ENCODE measurements at regions not wholly inside any gene's neighbourhood (a gene's known extent, or its start where the extent isn't known, plus 50 kb on each side); places are given as distances from the start of the nearest gene placed in this dataset.

- H3K4me1 Mint-ChIP-seq (ENCODE audit: low read depth): no peaks in the 10 kb centered on the region
- intact Hi-C loops (cut with micrococcal nuclease): no loop called here
- H3K27ac Mint-ChIP-seq: no peak overlapping the region
- no peaks in the 10 kb centered on the region for H3K36me3 Mint-ChIP-seq (ENCODE audit: low read depth)
- no peak overlapping the region for H3K4me3 Mint-ChIP-seq
- no peaks in the 10 kb centered on the region for H3K9me3 Mint-ChIP-seq
- H3K27me3 Mint-ChIP-seq: peaks cover 6% of the 10 kb centered on the region
Measured at GRCh38 chr1:30509670-30510069, 213.7 kb downstream of the MATN1 start.

GRCh38 chr1:30508611-30509010 is 214.8 kb downstream of the MATN1 start:
- H3K4me1 Mint-ChIP-seq (ENCODE audit: low read depth): no peaks in the 10 kb centered on the region
- no peaks in the 10 kb centered on the region for H3K36me3 Mint-ChIP-seq (ENCODE audit: low read depth)
- intact Hi-C loops (cut with micrococcal nuclease): no loop called here
- no peak overlapping the region for H3K27ac Mint-ChIP-seq
- no peak overlapping the region for H3K4me3 Mint-ChIP-seq
- peaks cover 6% of the 10 kb centered on the region for H3K27me3 Mint-ChIP-seq
- no peaks in the 10 kb centered on the region for H3K9me3 Mint-ChIP-seq

GRCh38 chr1:30508175-30508448 is 215.3 kb downstream of the MATN1 start:
- Mint-ChIP-seq H3K4me1 (ENCODE audit: low read depth) (no peaks in the 10 kb centered on the region), H3K9me3 (no peaks in the 10 kb centered on the region), H3K4me3 (no peak overlapping the region), H3K27ac (no peak overlapping the region), H3K27me3 (peaks cover 7% of the 10 kb centered on the region), H3K36me3 (ENCODE audit: low read depth) (no peaks in the 10 kb centered on the region)
- intact Hi-C loops (cut with micrococcal nuclease): no loop called here

- Mint-ChIP-seq H3K36me3 (ENCODE audit: low read depth) (no peaks in the 10 kb centered on the region), H3K27me3 (peaks cover 8% of the 10 kb centered on the region), H3K27ac (no peak overlapping the region), H3K4me3 (no peak overlapping the region), H3K4me1 (ENCODE audit: low read depth) (no peaks in the 10 kb centered on the region), H3K9me3 (no peaks in the 10 kb centered on the region)
- intact Hi-C loops (cut with micrococcal nuclease): no loop called here
Measured at GRCh38 chr1:30507401-30508174, 215.8 kb downstream of the MATN1 start.

DNA sequence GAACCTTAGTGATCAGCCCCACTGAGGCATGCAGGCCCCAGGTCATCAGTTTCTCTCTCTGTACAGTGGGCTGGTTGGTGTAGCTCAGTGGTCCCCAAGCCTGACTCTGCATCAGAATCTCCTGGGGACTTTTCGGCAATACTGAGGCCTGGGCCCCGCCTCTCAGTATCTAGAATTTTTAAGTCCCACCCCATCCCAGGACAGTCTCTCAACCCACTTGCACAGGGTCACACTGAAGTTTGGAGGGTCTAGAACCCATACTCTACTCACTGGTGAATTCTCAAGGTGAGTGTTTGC is 216.4 kb downstream of the MATN1 start:
- Mint-ChIP-seq H3K9me3 (no peaks in the 10 kb centered on the region), H3K4me3 (no peak overlapping the region), H3K36me3 (ENCODE audit: low read depth) (no peaks in the 10 kb centered on the region), H3K27me3 (peaks cover 8% of the 10 kb centered on the region), H3K4me1 (ENCODE audit: low read depth) (no peaks in the 10 kb centered on the region), H3K27ac (no peak overlapping the region)
- intact Hi-C loops (cut with micrococcal nuclease): no loop called here

DNA sequence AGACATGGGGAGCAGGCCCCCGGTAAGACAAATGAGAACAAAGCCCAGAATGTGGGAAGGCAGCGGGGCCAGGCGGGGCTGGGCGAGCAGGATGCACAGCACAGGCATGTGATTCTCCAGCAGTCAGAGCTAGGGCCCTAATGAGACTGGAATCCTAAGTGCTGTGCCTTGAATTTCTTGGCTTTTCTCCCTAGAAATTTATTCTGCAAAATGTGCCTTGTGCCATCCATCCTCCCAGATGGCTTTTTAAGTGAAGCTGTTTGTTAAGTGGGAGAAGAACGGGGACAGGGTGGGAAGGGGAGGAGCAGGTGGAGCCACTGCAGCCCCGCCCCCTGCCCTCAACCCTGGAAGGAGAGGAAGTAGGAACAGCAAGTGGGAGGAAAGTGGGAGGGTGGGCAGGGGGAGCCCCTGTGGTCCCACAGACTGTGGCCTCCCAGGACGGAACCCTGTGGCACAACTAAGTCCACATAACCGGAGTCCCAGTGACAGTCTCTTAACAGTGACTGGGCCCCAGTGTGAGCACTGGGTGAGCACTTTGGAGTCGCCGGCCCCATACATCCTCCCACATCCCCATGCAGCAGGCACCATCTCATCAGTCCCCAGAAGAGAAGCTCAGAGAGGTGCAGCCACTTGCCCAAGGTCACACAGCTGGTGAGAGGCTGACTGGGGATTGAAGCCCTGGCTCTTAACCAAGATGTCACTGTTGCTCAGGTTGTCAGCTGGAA is 216.9 kb downstream of the MATN1 start:
- H3K9me3 Mint-ChIP-seq: no peaks in the 10 kb centered on the region
- H3K4me1 Mint-ChIP-seq (ENCODE audit: low read depth): no peaks in the 10 kb centered on the region
- H3K36me3 Mint-ChIP-seq (ENCODE audit: low read depth): no peaks in the 10 kb centered on the region
- peaks cover 8% of the 10 kb centered on the region for H3K27me3 Mint-ChIP-seq
- H3K4me3 Mint-ChIP-seq: no peak overlapping the region
- no peak overlapping the region for H3K27ac Mint-ChIP-seq
- intact Hi-C loops (cut with micrococcal nuclease): no loop called here

GRCh38 chr1:30505853-30506252 is 217.5 kb downstream of the MATN1 start:
- peaks cover 5% of the 10 kb centered on the region for H3K27me3 Mint-ChIP-seq
- no peak overlapping the region for H3K4me3 Mint-ChIP-seq
- H3K4me1 Mint-ChIP-seq (ENCODE audit: low read depth): no peaks in the 10 kb centered on the region
- H3K36me3 Mint-ChIP-seq (ENCODE audit: low read depth): no peaks in the 10 kb centered on the region
- intact Hi-C loops (cut with micrococcal nuclease): no loop called here
- no peaks in the 10 kb centered on the region for H3K9me3 Mint-ChIP-seq
- H3K27ac Mint-ChIP-seq: no peak overlapping the region

DNA sequence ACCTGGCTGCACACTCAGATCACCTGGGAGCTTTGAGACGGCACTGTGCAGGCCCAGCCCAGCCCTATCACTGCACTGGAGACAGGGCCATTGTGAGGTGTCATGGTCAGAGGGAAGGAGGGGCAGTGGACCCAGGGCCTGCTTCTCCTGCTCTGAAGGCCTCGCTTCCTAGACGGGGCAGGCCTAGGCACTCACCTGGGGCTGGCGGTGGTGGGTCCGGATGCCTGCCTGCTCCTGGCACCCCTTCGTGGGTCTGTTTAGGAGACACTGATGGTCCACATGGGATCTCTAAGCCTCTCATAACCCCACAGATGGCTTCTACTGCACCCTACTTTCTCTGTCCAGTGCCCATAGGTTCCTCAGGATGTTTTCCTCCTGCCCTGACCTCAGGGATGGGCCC is 230.9 kb downstream of the MATN1 start:
- Mint-ChIP-seq H3K27me3 (no peaks in the 10 kb centered on the region), H3K27ac (no peak overlapping the region), H3K9me3 (no peaks in the 10 kb centered on the region), H3K4me3 (no peak overlapping the region), H3K4me1 (ENCODE audit: low read depth) (no peaks in the 10 kb centered on the region), H3K36me3 (ENCODE audit: low read depth) (no peaks in the 10 kb centered on the region)
- intact Hi-C loops (cut with micrococcal nuclease): no loop called here

DNA sequence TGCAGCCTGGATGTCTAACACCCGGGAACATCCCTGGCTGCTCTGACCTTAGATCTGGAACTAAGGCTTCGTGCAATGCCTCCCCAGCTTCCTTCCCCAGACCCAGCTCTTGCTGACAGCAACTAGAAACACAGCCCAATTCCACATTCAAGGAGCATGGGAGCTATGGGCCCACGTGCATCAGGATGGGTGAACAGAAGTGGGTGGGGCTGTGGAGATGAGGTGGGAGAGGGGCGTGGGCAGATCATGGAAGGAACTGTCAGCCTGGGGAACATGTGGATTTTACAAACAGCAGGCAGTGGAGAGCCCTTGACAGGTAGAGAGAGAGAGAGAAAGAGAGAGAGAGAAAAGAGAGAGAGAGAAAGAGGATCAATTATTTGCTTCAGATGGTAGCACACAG is 231.6 kb downstream of the MATN1 start:
- H3K4me1 Mint-ChIP-seq (ENCODE audit: low read depth): no peaks in the 10 kb centered on the region
- H3K36me3 Mint-ChIP-seq (ENCODE audit: low read depth): no peaks in the 10 kb centered on the region
- H3K27ac Mint-ChIP-seq: no peak overlapping the region
- intact Hi-C loops (cut with micrococcal nuclease): no loop called here
- H3K4me3 Mint-ChIP-seq: no peak overlapping the region
- H3K9me3 Mint-ChIP-seq: no peaks in the 10 kb centered on the region
- no peaks in the 10 kb centered on the region for H3K27me3 Mint-ChIP-seq

DNA sequence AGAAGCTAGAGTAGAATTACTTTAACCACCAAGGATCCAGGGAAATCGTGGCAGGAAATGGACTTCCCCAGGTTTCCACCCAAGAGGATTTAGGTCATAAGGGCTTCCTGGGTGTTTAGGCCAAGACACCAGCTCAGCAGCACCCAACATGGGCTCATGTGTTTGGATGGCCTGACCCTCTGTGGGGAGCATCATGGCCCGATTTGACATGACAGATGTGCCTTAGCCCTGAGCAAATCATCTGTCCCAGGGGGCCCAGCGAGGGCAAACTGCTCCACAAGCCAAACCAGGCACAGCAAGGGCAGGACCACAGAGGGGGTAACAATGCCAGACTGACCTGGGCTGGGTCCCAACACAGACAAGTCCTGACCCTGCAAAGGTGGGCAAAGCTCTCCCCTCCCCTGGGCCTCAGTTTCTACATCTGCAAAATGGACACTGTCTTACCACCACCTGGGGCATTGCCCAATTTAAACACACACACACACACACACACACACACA is 232.8 kb downstream of the MATN1 start:
- intact Hi-C loops (cut with micrococcal nuclease): no loop called here
- no peaks in the 10 kb centered on the region for H3K27me3 Mint-ChIP-seq
- H3K4me3 Mint-ChIP-seq: no peak overlapping the region
- no peak overlapping the region for H3K27ac Mint-ChIP-seq
- H3K9me3 Mint-ChIP-seq: no peaks in the 10 kb centered on the region
- H3K36me3 Mint-ChIP-seq (ENCODE audit: low read depth): no peaks in the 10 kb centered on the region
- H3K4me1 Mint-ChIP-seq (ENCODE audit: low read depth): no peaks in the 10 kb centered on the region

GRCh38 chr1:30489737-30490389 is 233.5 kb downstream of the MATN1 start:
- Mint-ChIP-seq H3K36me3 (ENCODE audit: low read depth) (no peaks in the 10 kb centered on the region), H3K9me3 (no peaks in the 10 kb centered on the region), H3K4me3 (no peak overlapping the region), H3K27ac (no peak overlapping the region), H3K4me1 (ENCODE audit: low read depth) (no peaks in the 10 kb centered on the region), H3K27me3 (no peaks in the 10 kb centered on the region)
- intact Hi-C loops (cut with micrococcal nuclease): no loop called here

GRCh38 chr1:30488324-30488913 is 235.0 kb downstream of the MATN1 start:
- Mint-ChIP-seq H3K36me3 (ENCODE audit: low read depth) (no peaks in the 10 kb centered on the region), H3K27ac (no peak overlapping the region), H3K4me1 (ENCODE audit: low read depth) (no peaks in the 10 kb centered on the region), H3K4me3 (no peak overlapping the region), H3K27me3 (no peaks in the 10 kb centered on the region), H3K9me3 (peaks cover 7% of the 10 kb centered on the region)
- intact Hi-C loops (cut with micrococcal nuclease): no loop called here

DNA sequence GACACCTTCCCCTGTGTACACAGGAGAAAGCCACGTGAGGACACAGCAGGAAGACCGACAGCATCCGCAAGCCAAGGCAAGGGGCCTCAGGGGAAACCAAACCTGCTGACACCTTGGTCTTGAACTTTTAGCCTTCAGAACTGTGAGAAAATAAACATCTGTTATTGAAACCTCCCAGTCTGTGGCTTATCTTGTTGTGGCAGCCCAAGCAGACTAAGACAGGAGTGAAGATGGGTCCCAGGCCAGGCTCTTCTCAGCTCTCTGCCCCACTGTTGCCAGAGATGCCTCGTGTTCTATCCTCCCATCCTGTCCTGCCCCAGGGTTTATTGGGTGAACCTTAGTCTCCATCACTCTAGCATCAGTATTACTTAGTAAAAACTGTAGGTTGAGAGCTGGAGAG is 236.3 kb downstream of the MATN1 start:
- no peak overlapping the region for H3K4me3 Mint-ChIP-seq
- no peaks in the 10 kb centered on the region for H3K4me1 Mint-ChIP-seq (ENCODE audit: low read depth)
- H3K9me3 Mint-ChIP-seq: peaks cover 21% of the 10 kb centered on the region
- H3K27ac Mint-ChIP-seq: no peak overlapping the region
- intact Hi-C loops (cut with micrococcal nuclease): no loop called here
- H3K36me3 Mint-ChIP-seq (ENCODE audit: low read depth): no peaks in the 10 kb centered on the region
- H3K27me3 Mint-ChIP-seq: no peaks in the 10 kb centered on the region

- H3K9me3 Mint-ChIP-seq: peaks cover 40% of the 10 kb centered on the region
- intact Hi-C loops (cut with micrococcal nuclease): no loop called here
- no peaks in the 10 kb centered on the region for H3K27me3 Mint-ChIP-seq
- H3K4me1 Mint-ChIP-seq (ENCODE audit: low read depth): no peaks in the 10 kb centered on the region
- H3K27ac Mint-ChIP-seq: no peak overlapping the region
- H3K36me3 Mint-ChIP-seq (ENCODE audit: low read depth): no peaks in the 10 kb centered on the region
- H3K4me3 Mint-ChIP-seq: no peak overlapping the region
Measured at GRCh38 chr1:30485072-30485471, 238.3 kb downstream of the MATN1 start.

Measured in dendritic cell treated with granulocyte-macrophage colony-stimulating factor and Interleukin-4, amounts not matched to agents 40 ng/mL and 50 ng/mL, for 4 days (primary cell).